ENCODE measurements at regions not wholly inside any gene's neighbourhood (a gene's known extent, or its start where the extent isn't known, plus 50 kb on each side); places are given as distances from the start of the nearest gene placed in this dataset.

DNA sequence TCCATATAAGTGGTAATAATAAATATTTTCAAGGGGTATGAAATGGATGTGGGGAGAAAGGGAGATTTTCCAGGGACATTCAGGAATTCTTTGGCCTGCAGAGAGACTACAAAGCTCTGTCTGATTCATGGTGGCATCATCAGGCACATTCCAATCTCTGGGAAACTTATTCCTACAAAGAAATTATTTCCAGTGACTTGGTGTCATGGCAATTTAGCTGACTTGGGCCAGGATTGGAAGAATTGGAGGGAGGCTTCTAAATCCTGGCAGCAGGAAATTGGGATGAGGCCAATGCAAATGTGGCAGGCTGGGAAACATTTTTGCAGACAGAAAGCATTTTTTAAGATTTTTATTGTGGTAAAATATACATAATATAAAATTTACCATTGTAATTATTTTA lies 204.6 kb downstream of the RTL9 start (continued):
- TF ChIP-seq, protein P1, sequence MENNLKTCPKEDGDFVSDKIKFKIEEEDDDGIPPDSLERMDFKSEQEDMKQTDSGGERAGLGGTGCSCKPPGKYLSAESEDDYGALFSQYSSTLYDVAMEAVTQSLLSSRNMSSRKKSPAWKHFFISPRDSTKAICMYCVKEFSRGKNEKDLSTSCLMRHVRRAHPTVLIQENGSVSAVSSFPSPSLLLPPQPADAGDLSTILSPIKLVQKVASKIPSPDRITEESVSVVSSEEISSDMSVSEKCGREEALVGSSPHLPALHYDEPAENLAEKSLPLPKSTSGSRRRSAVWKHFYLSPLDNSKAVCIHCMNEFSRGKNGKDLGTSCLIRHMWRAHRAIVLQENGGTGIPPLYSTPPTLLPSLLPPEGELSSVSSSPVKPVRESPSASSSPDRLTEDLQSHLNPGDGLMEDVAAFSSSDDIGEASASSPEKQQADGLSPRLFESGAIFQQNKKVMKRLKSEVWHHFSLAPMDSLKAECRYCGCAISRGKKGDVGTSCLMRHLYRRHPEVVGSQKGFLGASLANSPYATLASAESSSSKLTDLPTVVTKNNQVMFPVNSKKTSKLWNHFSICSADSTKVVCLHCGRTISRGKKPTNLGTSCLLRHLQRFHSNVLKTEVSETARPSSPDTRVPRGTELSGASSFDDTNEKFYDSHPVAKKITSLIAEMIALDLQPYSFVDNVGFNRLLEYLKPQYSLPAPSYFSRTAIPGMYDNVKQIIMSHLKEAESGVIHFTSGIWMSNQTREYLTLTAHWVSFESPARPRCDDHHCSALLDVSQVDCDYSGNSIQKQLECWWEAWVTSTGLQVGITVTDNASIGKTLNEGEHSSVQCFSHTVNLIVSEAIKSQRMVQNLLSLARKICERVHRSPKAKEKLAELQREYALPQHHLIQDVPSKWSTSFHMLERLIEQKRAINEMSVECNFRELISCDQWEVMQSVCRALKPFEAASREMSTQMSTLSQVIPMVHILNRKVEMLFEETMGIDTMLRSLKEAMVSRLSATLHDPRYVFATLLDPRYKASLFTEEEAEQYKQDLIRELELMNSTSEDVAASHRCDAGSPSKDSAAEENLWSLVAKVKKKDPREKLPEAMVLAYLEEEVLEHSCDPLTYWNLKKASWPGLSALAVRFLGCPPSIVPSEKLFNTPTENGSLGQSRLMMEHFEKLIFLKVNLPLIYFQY (CRISPR knock-in tag; IDR thresholded peaks at IDR 0.05; ENCODE audit: borderline replicate concordance) = no peak
- TF ChIP-seq IRX3 (CRISPR knock-in tag; IDR thresholded peaks at IDR 0.05; ENCODE audit: borderline replicate concordance, low read depth) (no peak), ZNF382 (CRISPR knock-in tag; IDR thresholded peaks at IDR 0.05; ENCODE audit: borderline replicate concordance) (no peak), ZUFSP (CRISPR knock-in tag; IDR thresholded peaks at IDR 0.05; ENCODE audit: borderline replicate concordance) (no peak), BRD4 (CRISPR knock-in tag; IDR thresholded peaks at IDR 0.05) (no peak), GTF3A (CRISPR knock-in tag; conservative IDR thresholded peaks at IDR 0.05) (no peak), ZNF552 (CRISPR knock-in tag; IDR thresholded peaks at IDR 0.05; ENCODE audit: borderline replicate concordance) (no peak), GZF1 (CRISPR knock-in tag; IDR thresholded peaks at IDR 0.05) (no peak)
- TF ChIP-seq, protein P2, sequence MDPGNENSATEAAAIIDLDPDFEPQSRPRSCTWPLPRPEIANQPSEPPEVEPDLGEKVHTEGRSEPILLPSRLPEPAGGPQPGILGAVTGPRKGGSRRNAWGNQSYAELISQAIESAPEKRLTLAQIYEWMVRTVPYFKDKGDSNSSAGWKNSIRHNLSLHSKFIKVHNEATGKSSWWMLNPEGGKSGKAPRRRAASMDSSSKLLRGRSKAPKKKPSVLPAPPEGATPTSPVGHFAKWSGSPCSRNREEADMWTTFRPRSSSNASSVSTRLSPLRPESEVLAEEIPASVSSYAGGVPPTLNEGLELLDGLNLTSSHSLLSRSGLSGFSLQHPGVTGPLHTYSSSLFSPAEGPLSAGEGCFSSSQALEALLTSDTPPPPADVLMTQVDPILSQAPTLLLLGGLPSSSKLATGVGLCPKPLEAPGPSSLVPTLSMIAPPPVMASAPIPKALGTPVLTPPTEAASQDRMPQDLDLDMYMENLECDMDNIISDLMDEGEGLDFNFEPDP (CRISPR knock-in tag; conservative IDR thresholded peaks at IDR 0.05) = no peak
- TF ChIP-seq, protein P3, sequence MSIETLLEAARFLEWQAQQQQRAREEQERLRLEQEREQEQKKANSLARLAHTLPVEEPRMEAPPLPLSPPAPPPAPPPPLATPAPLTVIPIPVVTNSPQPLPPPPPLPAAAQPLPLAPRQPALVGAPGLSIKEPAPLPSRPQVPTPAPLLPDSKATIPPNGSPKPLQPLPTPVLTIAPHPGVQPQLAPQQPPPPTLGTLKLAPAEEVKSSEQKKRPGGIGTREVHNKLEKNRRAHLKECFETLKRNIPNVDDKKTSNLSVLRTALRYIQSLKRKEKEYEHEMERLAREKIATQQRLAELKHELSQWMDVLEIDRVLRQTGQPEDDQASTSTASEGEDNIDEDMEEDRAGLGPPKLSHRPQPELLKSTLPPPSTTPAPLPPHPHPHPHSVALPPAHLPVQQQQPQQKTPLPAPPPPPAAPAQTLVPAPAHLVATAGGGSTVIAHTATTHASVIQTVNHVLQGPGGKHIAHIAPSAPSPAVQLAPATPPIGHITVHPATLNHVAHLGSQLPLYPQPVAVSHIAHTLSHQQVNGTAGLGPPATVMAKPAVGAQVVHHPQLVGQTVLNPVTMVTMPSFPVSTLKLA (IDR thresholded peaks at IDR 0.05) = no peak

All from HepG2 (cell line).